Esophagus squamous epithelium (tissue), 4 donors: ENCODE measurements at regions not wholly inside any gene's neighbourhood (a gene's known extent, or its start where the extent isn't known, plus 50 kb on each side); places are given as distances from the start of the nearest gene placed in this dataset.

Experiments
- CTCF ChIP-seq, 6 experiments: fragments of 450-650 bp in 4 of 6; fragments of 200-600 bp in 2 of 6; sonication (generic) in 2 of 6; IDR thresholded peaks; one replicate each; pipeline ENCODE4 v1.5.1; 2016 to 2019; ENCODE audit warnings: antibody characterized with exemption in 6 of 6, mild to moderate bottlenecking in 4 of 6, moderate library complexity in 4 of 6
- POLR2A ChIP-seq, 4 donors: fragments of 450-650 bp; IDR thresholded peaks; one replicate each; pipeline ENCODE4 v1.6.1; 2017; ENCODE audit warnings: antibody characterized with exemption in 4 of 4, mild to moderate bottlenecking in 4 of 4, moderate library complexity in 3 of 4

GRCh38 chr21:43297989-43298388 is 128.9 kb downstream of the SIK1 start:
- TF ChIP-seq CTCF (IDR thresholded peaks at IDR 0.05) (no peak), POLR2A (IDR thresholded peaks at IDR 0.05) (no peak)
